PFSK-1 (cell line): ENCODE measurements at regions not wholly inside any gene's neighbourhood (a gene's known extent, or its start where the extent isn't known, plus 50 kb on each side); places are given as distances from the start of the nearest gene placed in this dataset.

Experiments used
- POLR2AphosphoS5 ChIP-seq: IDR thresholded peaks from 2 replicates; pipeline ENCODE4 v1.6.1; 2012; ENCODE audit warnings: low read depth, mild to moderate bottlenecking, control low read depth, low read length, moderate library complexity
- SIN3A ChIP-seq: IDR thresholded peaks from 2 replicates; pipeline ENCODE4 v1.6.1; 2012; ENCODE audit warnings: mild to moderate bottlenecking, low read length, moderate library complexity, borderline replicate concordance; ENCODE audit not compliant: insufficient read depth
- TAF1 ChIP-seq: IDR thresholded peaks from 2 replicates; pipeline ENCODE4 v1.6.1; 2012; ENCODE audit warnings: low read length, control low read depth, borderline replicate concordance; ENCODE audit not compliant: insufficient read depth

- TF ChIP-seq TAF1 (no peak), POLR2AphosphoS5 (no peak), SIN3A (no peak)
These were observed 113.2 kb upstream of the GPR26 start for GRCh38 chr10:123552760-123553554.
